A673 (cell line): ENCODE measurements at regions not wholly inside any gene's neighbourhood (a gene's known extent, or its start where the extent isn't known, plus 50 kb on each side); places are given as distances from the start of the nearest gene placed in this dataset.

ENCODE experiments used
- BruUV-seq: library from RNA; stranded (reverse); fragments of 400-500 nt; replicated peaks from 2 replicates; lab custom pipeline; 2021; lab: Mats Ljungman, UMichigan
- CTCF ChIA-PET: fragments of 300-600 bp; sonication (Branson Sonifier 250); formaldehyde crosslinking; loops from one replicate; lab custom pipeline; 2022; ENCODE audit warnings: antibody characterized with exemption; lab: Charles Lee
- POLR2A ChIA-PET: fragments of 300-600 bp; sonication (Branson Sonifier 250); formaldehyde crosslinking; loops from one replicate; lab custom pipeline; 2022; ENCODE audit warnings: antibody characterized with exemption; ENCODE audit not compliant: low non-redundant PET; lab: Charles Lee
- DNase-seq: peaks from one replicate; pipeline ENCODE4 v3.0.0-alpha.2; 2015; ENCODE audit warnings: low spot score
- H3K27ac ChIP-seq: fragments of 200-600 bp; sonication (generic); 2 replicates; pipeline ENCODE4 v1.5.1; 2016; ENCODE audit warnings: mixed run types, low read depth, mild to moderate bottlenecking, mixed read lengths, antibody characterized with exemption, low read length; ENCODE audit not compliant: poor library complexity, severe bottlenecking
- H3K27me3 ChIP-seq: fragments of 200-600 bp; sonication (generic); replicated peaks from 2 replicates; pipeline ENCODE4 v1.6.1; 2017; ENCODE audit warnings: mixed run types, low read depth, mild to moderate bottlenecking, mixed read lengths, antibody characterized with exemption, low read length; ENCODE audit not compliant: insufficient read depth, poor library complexity
- H3K36me3 ChIP-seq: fragments of 200-600 bp; sonication (generic); 2 replicates; pipeline ENCODE4 v1.6.1; 2016; ENCODE audit warnings: mixed run types, mild to moderate bottlenecking, mixed read lengths, antibody characterized with exemption, low read length; ENCODE audit not compliant: insufficient read depth, poor library complexity, severe bottlenecking
- H3K4me1 ChIP-seq: fragments of 200-600 bp; sonication (generic); 2 replicates; pipeline ENCODE4 v1.6.1; 2017; ENCODE audit warnings: mixed run types, mild to moderate bottlenecking, mixed read lengths, antibody characterized with exemption, low read length; ENCODE audit not compliant: insufficient read depth, poor library complexity, severe bottlenecking
- H3K4me3 ChIP-seq: fragments of 200-600 bp; sonication (generic); 2 replicates; pipeline ENCODE4 v1.5.1; 2016; ENCODE audit warnings: low read depth, mixed run types, mild to moderate bottlenecking, mixed read lengths, low read length; ENCODE audit not compliant: poor library complexity, severe bottlenecking
- H3K9me3 ChIP-seq: fragments of 200-600 bp; sonication (generic); 2 replicates; pipeline ENCODE4 v1.6.1; 2016; ENCODE audit warnings: mixed run types, low read depth, mild to moderate bottlenecking, mixed read lengths, antibody characterized with exemption, low read length; ENCODE audit not compliant: poor library complexity, severe bottlenecking
- EZH2 ChIP-seq: fragments of 200-600 bp; sonication (generic); IDR thresholded peaks from 2 replicates; pipeline ENCODE4 v1.6.1; 2017; ENCODE audit warnings: borderline replicate concordance, low read depth, mild to moderate bottlenecking, mixed read lengths, antibody characterized with exemption, low read length; ENCODE audit not compliant: poor library complexity, severe bottlenecking
- intact Hi-C: fragments of 100-400 bp; cut with micrococcal nuclease; formaldehyde crosslinking; loops from one replicate; pipeline ENCODE4 v1.10.0; 2022; ENCODE audit not compliant: unreplicated experiment
- TF ChIP-seq, protein P1 (sequence below): fragments of 300-800, 200-600 bp; sonication (generic); conservative IDR thresholded peaks from 2 replicates; pipeline ENCODE4 v1.5.1; 2017; ENCODE audit warnings: low read depth, mild to moderate bottlenecking, antibody characterized with exemption, low read length, moderate library complexity, mixed read lengths

DNA sequence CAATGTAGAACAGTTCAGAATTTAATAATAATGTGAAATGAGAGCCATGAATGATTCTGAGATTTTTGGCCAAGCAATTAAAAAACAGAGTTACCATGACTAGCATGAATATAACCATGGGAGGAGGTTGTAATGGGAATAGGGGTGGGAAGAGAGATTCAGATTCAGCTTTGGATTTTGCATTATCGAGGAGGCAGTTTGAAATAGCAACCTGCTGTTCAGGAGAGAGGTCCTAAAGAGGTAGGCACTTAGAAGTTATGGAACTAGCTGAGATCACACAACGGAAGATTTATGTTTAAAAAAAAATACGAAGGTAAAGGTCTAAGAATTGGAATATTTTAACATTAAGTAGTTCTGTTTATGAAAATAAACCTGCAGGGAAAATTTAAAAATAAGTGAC is 124.4 kb upstream of the TECRL start:
- no peaks in the 10 kb centered on the region for H3K36me3 ChIP-seq
- no peak overlapping the region for H3K4me3 ChIP-seq
- no peak overlapping the region for H3K27ac ChIP-seq
- H3K9me3 ChIP-seq, result no peaks in the 10 kb centered on the region
- TF ChIP-seq EZH2, result no peak
- TF ChIP-seq, protein P1, sequence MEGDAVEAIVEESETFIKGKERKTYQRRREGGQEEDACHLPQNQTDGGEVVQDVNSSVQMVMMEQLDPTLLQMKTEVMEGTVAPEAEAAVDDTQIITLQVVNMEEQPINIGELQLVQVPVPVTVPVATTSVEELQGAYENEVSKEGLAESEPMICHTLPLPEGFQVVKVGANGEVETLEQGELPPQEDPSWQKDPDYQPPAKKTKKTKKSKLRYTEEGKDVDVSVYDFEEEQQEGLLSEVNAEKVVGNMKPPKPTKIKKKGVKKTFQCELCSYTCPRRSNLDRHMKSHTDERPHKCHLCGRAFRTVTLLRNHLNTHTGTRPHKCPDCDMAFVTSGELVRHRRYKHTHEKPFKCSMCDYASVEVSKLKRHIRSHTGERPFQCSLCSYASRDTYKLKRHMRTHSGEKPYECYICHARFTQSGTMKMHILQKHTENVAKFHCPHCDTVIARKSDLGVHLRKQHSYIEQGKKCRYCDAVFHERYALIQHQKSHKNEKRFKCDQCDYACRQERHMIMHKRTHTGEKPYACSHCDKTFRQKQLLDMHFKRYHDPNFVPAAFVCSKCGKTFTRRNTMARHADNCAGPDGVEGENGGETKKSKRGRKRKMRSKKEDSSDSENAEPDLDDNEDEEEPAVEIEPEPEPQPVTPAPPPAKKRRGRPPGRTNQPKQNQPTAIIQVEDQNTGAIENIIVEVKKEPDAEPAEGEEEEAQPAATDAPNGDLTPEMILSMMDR, result no peak
- no peak for DNase-seq
- BruUV-seq, result no TSS peak
- no peaks in the 10 kb centered on the region for H3K4me1 ChIP-seq
- POLR2A ChIA-PET, result no interaction called here
- intact Hi-C loops, result loop anchor here (10.0 kb wide), 1 partner anchor 1009 kb away; no protein-coding TSS in a partner anchor
- CTCF ChIA-PET, result no interaction called here
- H3K27me3 ChIP-seq, result no peaks in the 10 kb centered on the region

DNA sequence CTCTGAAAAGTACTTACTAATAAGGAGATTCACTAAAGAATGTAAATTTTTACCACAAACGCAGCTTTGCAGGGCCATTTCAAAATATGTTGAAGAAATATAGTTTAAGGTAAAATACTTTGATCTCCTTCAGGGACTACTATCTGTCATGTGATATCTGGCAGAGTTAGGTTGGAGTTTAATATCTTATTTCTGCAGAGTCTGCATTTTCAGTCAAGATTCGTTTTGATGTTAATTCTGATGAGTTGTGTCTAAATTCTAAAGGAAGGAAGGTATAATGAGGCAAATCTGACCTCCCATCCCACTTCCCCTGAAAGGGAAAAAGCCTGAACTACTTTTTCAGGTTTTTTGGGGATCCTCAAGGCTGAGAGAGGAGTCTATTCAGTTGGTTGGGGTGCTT is 123.9 kb upstream of the TECRL start:
- TF ChIP-seq EZH2, result no peak
- TF ChIP-seq, protein P1, result no peak
- Histone ChIP-seq H3K9me3 (no peaks in the 10 kb centered on the region), H3K27me3 (no peaks in the 10 kb centered on the region), H3K36me3 (no peaks in the 10 kb centered on the region), H3K27ac (no peak overlapping the region), H3K4me1 (no peaks in the 10 kb centered on the region), H3K4me3 (no peak overlapping the region)
- ChIA-PET POLR2A (no interaction called here), CTCF (no interaction called here)
- no TSS peak for BruUV-seq
- intact Hi-C loops, result loop anchor here (10.0 kb wide), 1 partner anchor 1008 kb away; no protein-coding TSS in a partner anchor
- DNase-seq, result no peak

DNA sequence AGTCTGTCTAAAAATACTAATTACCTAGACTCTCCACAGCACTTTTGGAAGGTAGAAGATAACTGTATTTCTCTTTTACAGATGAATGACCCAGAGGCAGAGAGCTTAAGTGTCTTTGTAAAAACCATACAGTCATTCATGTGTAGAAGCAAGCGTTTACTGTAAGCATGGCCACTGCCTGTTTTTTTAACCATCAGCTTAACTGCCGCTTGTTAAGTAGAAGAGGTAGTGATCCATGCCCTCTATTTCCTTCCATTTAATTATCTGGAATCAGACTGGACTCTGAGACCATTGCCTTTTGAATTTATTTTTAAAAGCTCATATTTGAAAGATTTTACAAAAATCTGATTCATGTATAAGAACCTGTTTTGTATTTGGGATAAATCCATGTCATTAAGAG is 111.2 kb upstream of the TECRL start:
- Histone ChIP-seq H3K27ac (no peak overlapping the region), H3K27me3 (no peaks in the 10 kb centered on the region), H3K36me3 (no peaks in the 10 kb centered on the region), H3K4me3 (no peak overlapping the region), H3K4me1 (no peaks in the 10 kb centered on the region), H3K9me3 (no peaks in the 10 kb centered on the region)
- TF ChIP-seq EZH2, result no peak
- TF ChIP-seq, protein P1, result no peak
- no peak for DNase-seq
- no TSS peak for BruUV-seq
- ChIA-PET POLR2A (no interaction called here), CTCF (no interaction called here)
- intact Hi-C loops, result no loop called here
